H9 (cell line): ENCODE measurements at regions not wholly inside any gene's neighbourhood (a gene's known extent, or its start where the extent isn't known, plus 50 kb on each side); places are given as distances from the start of the nearest gene placed in this dataset.

Experiments
- DNase-seq: peaks from one replicate; pipeline ENCODE4 v3.0.0-alpha.2; 2017
- H2AFZ ChIP-seq: one replicate; pipeline ENCODE4 v1.6.1; 2013; ENCODE audit warnings: mild to moderate bottlenecking, low read length, control low read depth, moderate library complexity
- H2AK5ac ChIP-seq: 2 replicates; pipeline ENCODE4 v1.6.1; 2013; ENCODE audit warnings: low read length, control low read depth, mixed read lengths; ENCODE audit not compliant: insufficient read length
- H2BK120ac ChIP-seq: one replicate; pipeline ENCODE4 v1.6.1; 2013; ENCODE audit warnings: low read depth, mild to moderate bottlenecking, low read length, control low read depth, inconsistent platforms; ENCODE audit not compliant: poor library complexity, severe bottlenecking
- H2BK12ac ChIP-seq: 2 replicates; pipeline ENCODE4 v1.6.1; 2013; ENCODE audit warnings: low read length, control low read depth, mixed read lengths, low read depth; ENCODE audit not compliant: insufficient read length
- H2BK15ac ChIP-seq: 2 replicates; pipeline ENCODE4 v1.6.1; 2013; ENCODE audit warnings: low read depth, low read length, control low read depth
- H2BK20ac ChIP-seq: one replicate; pipeline ENCODE4 v1.6.1; 2013; ENCODE audit warnings: low read depth, mild to moderate bottlenecking, low read length, control low read depth, inconsistent platforms; ENCODE audit not compliant: poor library complexity, severe bottlenecking
- H2BK5ac ChIP-seq: 2 replicates; pipeline ENCODE4 v1.6.1; 2013; ENCODE audit warnings: low read length, control low read depth, mixed read lengths; ENCODE audit not compliant: insufficient read length
- H3K14ac ChIP-seq: 2 replicates; pipeline ENCODE4 v1.6.1; 2013; ENCODE audit warnings: low read length, control low read depth; ENCODE audit not compliant: insufficient read depth
- H3K18ac ChIP-seq: 2 replicates; pipeline ENCODE4 v1.6.1; 2013; ENCODE audit warnings: low read depth, mild to moderate bottlenecking, mixed read lengths, low read length, control low read depth; ENCODE audit not compliant: insufficient read length
- H3K23ac ChIP-seq: 2 replicates; pipeline ENCODE4 v1.6.1; 2013; ENCODE audit warnings: low read length, control low read depth, mixed read lengths, low read depth; ENCODE audit not compliant: insufficient read length
- H3K23me2 ChIP-seq: 2 replicates; pipeline ENCODE4 v1.6.1; 2013; ENCODE audit warnings: low read depth, mild to moderate bottlenecking, mixed read lengths, low read length, control low read depth; ENCODE audit not compliant: insufficient read length, poor library complexity, severe bottlenecking
- H3K27ac ChIP-seq: 2 replicates; pipeline ENCODE4 v1.5.1; 2013; ENCODE audit warnings: low read length, control low read depth, mixed read lengths, low read depth; ENCODE audit not compliant: insufficient read length
- H3K27me3 ChIP-seq: 2 replicates; pipeline ENCODE4 v1.6.1; 2013; ENCODE audit warnings: low read length, control low read depth, inconsistent platforms; ENCODE audit not compliant: insufficient read depth
- H3K4ac ChIP-seq: 2 replicates; pipeline ENCODE4 v1.6.1; 2013; ENCODE audit warnings: low read depth, mild to moderate bottlenecking, control low read depth, inconsistent platforms, low read length, moderate library complexity
- H3K4me1 ChIP-seq: 2 replicates; pipeline ENCODE4 v1.6.1; 2013; ENCODE audit warnings: low read length, control low read depth, inconsistent platforms; ENCODE audit not compliant: insufficient read depth
- H3K4me2 ChIP-seq: 2 replicates; pipeline ENCODE4 v1.6.1; 2013; ENCODE audit warnings: low read length, control low read depth, mixed read lengths; ENCODE audit not compliant: insufficient read length, insufficient read depth
- H3K56ac ChIP-seq: 2 replicates; pipeline ENCODE4 v1.6.1; 2013; ENCODE audit warnings: low read depth, mild to moderate bottlenecking, mixed read lengths, low read length, control low read depth; ENCODE audit not compliant: insufficient read length
- H3K79me1 ChIP-seq: 2 replicates; pipeline ENCODE4 v1.6.1; 2013; ENCODE audit warnings: low read depth, mild to moderate bottlenecking, moderate library complexity, low read length, control low read depth, inconsistent platforms; ENCODE audit not compliant: insufficient read depth, poor library complexity, severe bottlenecking
- H3K79me2 ChIP-seq: 2 replicates; pipeline ENCODE4 v1.6.1; 2013; ENCODE audit warnings: low read length, control low read depth, inconsistent platforms; ENCODE audit not compliant: insufficient read depth
- H3K9ac ChIP-seq: 2 replicates; pipeline ENCODE4 v1.6.1; 2013; ENCODE audit warnings: low read length, control low read depth, mixed read lengths; ENCODE audit not compliant: insufficient read length; ENCODE audit errors: extremely low read depth
- H3K9me3 ChIP-seq: one replicate; pipeline ENCODE4 v1.6.1; 2013; ENCODE audit warnings: low read depth, low read length, inconsistent platforms; ENCODE audit not compliant: control insufficient read depth
- H3T11ph ChIP-seq: one replicate; pipeline ENCODE4 v1.6.1; 2013; ENCODE audit warnings: mild to moderate bottlenecking, low read length, control low read depth, inconsistent platforms
- H4K20me1 ChIP-seq: one replicate; pipeline ENCODE4 v1.6.1; 2013; ENCODE audit not compliant: control insufficient read depth, insufficient read length, insufficient read depth
- H4K5ac ChIP-seq: 2 replicates; pipeline ENCODE4 v1.6.1; 2013; ENCODE audit warnings: low read depth, mild to moderate bottlenecking, mixed read lengths, low read length, control low read depth; ENCODE audit not compliant: insufficient read length
- H4K8ac ChIP-seq: replicated peaks from 2 replicates; pipeline ENCODE4 v1.6.1; 2013; ENCODE audit warnings: low read length, control low read depth, mixed read lengths, low read depth; ENCODE audit not compliant: insufficient read length
- H4K91ac ChIP-seq: 2 replicates; pipeline ENCODE4 v1.6.1; 2013; ENCODE audit warnings: low read depth, mild to moderate bottlenecking, moderate library complexity, mixed read lengths, low read length, control low read depth; ENCODE audit not compliant: insufficient read length
- H3K27ac Mint-ChIP-seq, 3 experiments: 2 replicates in 2 of 3; 3 replicates in 1 of 3; pipeline ENCODE4 v1.8.0; 2020 to 2021; ENCODE audit warnings: mixed read lengths in 3 of 3, mild to moderate bottlenecking in 1 of 3, moderate library complexity in 1 of 3
- H3K27me3 Mint-ChIP-seq: 2 replicates; pipeline ENCODE4 v1.8.0; 2021; ENCODE audit warnings: low read depth, mild to moderate bottlenecking, moderate library complexity, mixed read lengths
- H3K36me3 Mint-ChIP-seq, 3 experiments: 2 replicates in 2 of 3; 3 replicates in 1 of 3; pipeline ENCODE4 v1.8.0; 2020 to 2021; ENCODE audit warnings: low read depth in 3 of 3, mixed read lengths in 3 of 3; ENCODE audit not compliant: insufficient read depth in 1 of 3
- H3K4me1 Mint-ChIP-seq, 2 experiments: 2 replicates each; pipeline ENCODE4 v1.8.0; 2020; ENCODE audit warnings: mixed read lengths in 2 of 2
- H3K4me3 Mint-ChIP-seq, 2 experiments: 2 replicates in 1 of 2; 3 replicates in 1 of 2; pipeline ENCODE4 v1.8.0; 2020 to 2021; ENCODE audit warnings: mild to moderate bottlenecking in 2 of 2, mixed read lengths in 2 of 2, moderate library complexity in 1 of 2
- H3K9me3 Mint-ChIP-seq, 2 experiments: 2 replicates in 1 of 2; 3 replicates in 1 of 2; pipeline ENCODE4 v1.8.0; 2020; ENCODE audit warnings: mild to moderate bottlenecking in 2 of 2, mixed read lengths in 2 of 2, moderate library complexity in 1 of 2
- WGBS: extraction: QIAGEN DNeasy Blood & Tissue Kit; methylation state at CpG from one replicate; pipeline ENCODE4 v1.1.7; 2013; ENCODE audit warnings: missing lambda C conversion rate, low lambda C conversion rate, mixed read lengths; ENCODE audit not compliant: insufficient read length; ENCODE audit errors: extremely low coverage; 5-methylcytosine and 5-hydroxymethylcytosine counted together
- TF ChIP-seq, protein P1 (sequence below): fragments of 200-600 bp; sonication (generic); conservative IDR thresholded peaks from 3 replicates; pipeline ENCODE4 v1.8.0; 2021; ENCODE audit warnings: antibody characterized with exemption, mild to moderate bottlenecking

DNA sequence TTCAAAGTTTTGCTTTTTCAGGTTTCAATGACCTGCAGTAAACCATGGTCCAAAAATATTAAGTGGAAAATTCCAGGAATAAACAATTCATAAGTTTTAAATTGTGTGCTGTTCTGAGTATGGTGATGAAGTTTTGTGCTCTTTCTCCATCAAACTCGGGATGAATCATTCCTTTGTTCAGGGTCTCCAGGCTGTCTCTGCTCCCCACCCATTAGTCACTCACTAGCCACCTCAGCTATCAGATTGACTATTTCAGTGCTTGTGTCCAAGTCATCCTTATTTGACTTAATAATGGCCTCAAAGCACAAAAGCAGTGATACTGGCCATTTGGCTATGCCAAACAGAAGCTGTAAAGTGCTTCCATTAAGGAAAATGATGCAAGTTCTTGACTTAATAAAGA lies 1140.4 kb downstream of the EFNB2 start:
- Histone ChIP-seq H4K20me1 (no peaks in the 10 kb centered on the region), H2BK20ac (no peak overlapping the region), H3K27ac (no peak overlapping the region), H2BK15ac (no peak overlapping the region), H3K4me2 (no peak overlapping the region), H3K56ac (no peak overlapping the region), H4K91ac (no peak overlapping the region), H3K23ac (no peak overlapping the region), H2AK5ac (no peak overlapping the region), H4K5ac (no peak overlapping the region), H2AFZ (no peak overlapping the region), H3K4me1 (no peaks in the 10 kb centered on the region), H3K18ac (no peak overlapping the region), H3K14ac (no peak overlapping the region), H3K4ac (no peak overlapping the region), H4K8ac (no peak overlapping the region), H3K23me2 (no peaks in the 10 kb centered on the region), H2BK12ac (no peak overlapping the region), H3T11ph (no peak overlapping the region), H3K79me2 (no peaks in the 10 kb centered on the region), H3K27me3 (no peaks in the 10 kb centered on the region), H2BK120ac (no peak overlapping the region), H3K9ac (no peak overlapping the region), H2BK5ac (no peak overlapping the region), H3K79me1 (no peaks in the 10 kb centered on the region), H3K9me3 (no peaks in the 10 kb centered on the region)
- no peak for DNase-seq
- no peaks in the 10 kb centered on the region for H3K36me3 Mint-ChIP-seq
- TF ChIP-seq, protein P1, sequence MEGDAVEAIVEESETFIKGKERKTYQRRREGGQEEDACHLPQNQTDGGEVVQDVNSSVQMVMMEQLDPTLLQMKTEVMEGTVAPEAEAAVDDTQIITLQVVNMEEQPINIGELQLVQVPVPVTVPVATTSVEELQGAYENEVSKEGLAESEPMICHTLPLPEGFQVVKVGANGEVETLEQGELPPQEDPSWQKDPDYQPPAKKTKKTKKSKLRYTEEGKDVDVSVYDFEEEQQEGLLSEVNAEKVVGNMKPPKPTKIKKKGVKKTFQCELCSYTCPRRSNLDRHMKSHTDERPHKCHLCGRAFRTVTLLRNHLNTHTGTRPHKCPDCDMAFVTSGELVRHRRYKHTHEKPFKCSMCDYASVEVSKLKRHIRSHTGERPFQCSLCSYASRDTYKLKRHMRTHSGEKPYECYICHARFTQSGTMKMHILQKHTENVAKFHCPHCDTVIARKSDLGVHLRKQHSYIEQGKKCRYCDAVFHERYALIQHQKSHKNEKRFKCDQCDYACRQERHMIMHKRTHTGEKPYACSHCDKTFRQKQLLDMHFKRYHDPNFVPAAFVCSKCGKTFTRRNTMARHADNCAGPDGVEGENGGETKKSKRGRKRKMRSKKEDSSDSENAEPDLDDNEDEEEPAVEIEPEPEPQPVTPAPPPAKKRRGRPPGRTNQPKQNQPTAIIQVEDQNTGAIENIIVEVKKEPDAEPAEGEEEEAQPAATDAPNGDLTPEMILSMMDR: no peak
- no peaks in the 10 kb centered on the region for H3K4me1 Mint-ChIP-seq
- no CpG with 5 or more reads among the region's 1 CpG for WGBS
- no peaks in the 10 kb centered on the region; a peak in 2 of 5 replicates for H3K9me3 Mint-ChIP-seq
- H3K27me3 Mint-ChIP-seq: no peaks in the 10 kb centered on the region
- H3K4me3 Mint-ChIP-seq: no peak overlapping the region
- no peak overlapping the region for H3K27ac Mint-ChIP-seq
